ENCODE measurements at regions not wholly inside any gene's neighbourhood (a gene's known extent, or its start where the extent isn't known, plus 50 kb on each side); places are given as distances from the start of the nearest gene placed in this dataset.

DNA sequence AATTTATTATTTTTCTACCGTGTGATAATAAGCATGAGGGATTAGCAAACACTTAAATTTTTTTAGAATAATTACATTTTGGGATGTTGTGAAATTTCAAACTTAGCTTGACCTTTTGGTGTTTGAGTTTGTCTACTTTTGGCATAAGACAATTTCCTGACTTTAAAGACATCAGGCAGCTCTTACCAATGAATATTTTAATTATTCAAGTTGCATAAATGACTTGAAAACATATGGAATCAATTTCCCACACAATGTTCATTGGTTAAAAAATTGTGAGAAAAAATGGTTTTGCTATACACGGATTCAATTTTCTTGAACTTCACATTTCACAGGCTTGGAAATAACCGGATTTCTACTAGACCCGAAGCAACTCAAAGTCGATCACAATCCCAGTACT is 243.4 kb downstream of the IKZF2 start:
- no peaks in the 10 kb centered on the region for H3K4me1 ChIP-seq
- no peaks in the 10 kb centered on the region for H3K27me3 ChIP-seq
- H3K4me3 ChIP-seq: no peak overlapping the region
- 82% methylated on average over 5 of the region's 5 CpGs for WGBS
- TF ChIP-seq POLR2AphosphoS5 (IDR thresholded peaks at IDR 0.05): no peak
- TF ChIP-seq, protein P1, sequence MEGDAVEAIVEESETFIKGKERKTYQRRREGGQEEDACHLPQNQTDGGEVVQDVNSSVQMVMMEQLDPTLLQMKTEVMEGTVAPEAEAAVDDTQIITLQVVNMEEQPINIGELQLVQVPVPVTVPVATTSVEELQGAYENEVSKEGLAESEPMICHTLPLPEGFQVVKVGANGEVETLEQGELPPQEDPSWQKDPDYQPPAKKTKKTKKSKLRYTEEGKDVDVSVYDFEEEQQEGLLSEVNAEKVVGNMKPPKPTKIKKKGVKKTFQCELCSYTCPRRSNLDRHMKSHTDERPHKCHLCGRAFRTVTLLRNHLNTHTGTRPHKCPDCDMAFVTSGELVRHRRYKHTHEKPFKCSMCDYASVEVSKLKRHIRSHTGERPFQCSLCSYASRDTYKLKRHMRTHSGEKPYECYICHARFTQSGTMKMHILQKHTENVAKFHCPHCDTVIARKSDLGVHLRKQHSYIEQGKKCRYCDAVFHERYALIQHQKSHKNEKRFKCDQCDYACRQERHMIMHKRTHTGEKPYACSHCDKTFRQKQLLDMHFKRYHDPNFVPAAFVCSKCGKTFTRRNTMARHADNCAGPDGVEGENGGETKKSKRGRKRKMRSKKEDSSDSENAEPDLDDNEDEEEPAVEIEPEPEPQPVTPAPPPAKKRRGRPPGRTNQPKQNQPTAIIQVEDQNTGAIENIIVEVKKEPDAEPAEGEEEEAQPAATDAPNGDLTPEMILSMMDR (IDR thresholded peaks at IDR 0.05): no peak
- TF ChIP-seq EP300 (IDR thresholded peaks at IDR 0.05): no peak
- TF ChIP-seq POLR2A (IDR thresholded peaks at IDR 0.05; ENCODE audit: low read depth): no peak
- no peaks in the 10 kb centered on the region for H3K36me3 ChIP-seq
- no peak for DNase-seq (ENCODE audit: extremely low spot score)
- no peak overlapping the region for H3K27ac ChIP-seq (replicated peaks in 1 of 4)
- intact Hi-C loops (cut with DNase I): no loop called here
- no peaks in the 10 kb centered on the region for H3K9me3 ChIP-seq

DNA sequence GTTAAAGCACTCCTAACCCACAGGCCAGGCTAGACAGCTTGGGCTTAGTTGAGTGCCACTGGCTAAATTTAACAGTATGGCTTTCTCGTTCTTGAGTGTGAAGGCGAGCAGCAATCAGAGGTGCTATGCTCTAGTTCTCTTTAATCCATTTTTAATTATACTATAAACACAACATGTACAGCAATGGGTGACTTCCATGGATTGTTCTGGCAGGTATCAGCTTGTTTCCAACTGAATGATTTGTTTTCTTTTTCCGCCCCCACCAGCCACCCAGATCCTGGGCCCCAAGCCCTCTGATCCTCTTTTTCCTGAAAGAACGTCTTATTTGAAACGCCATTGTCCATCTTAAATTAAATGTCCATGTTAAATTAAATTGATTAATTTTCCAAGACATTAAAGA is 244.8 kb downstream of the IKZF2 start:
- Histone ChIP-seq H3K36me3 (no peaks in the 10 kb centered on the region), H3K27ac (replicated peaks in 1 of 4) (no peak overlapping the region), H3K4me3 (no peak overlapping the region), H3K9me3 (no peaks in the 10 kb centered on the region), H3K4me1 (no peaks in the 10 kb centered on the region), H3K27me3 (no peaks in the 10 kb centered on the region)
- intact Hi-C loops (cut with DNase I): no loop called here
- no peak for DNase-seq (ENCODE audit: extremely low spot score)
- WGBS: 83% methylated on average over 5 of the region's 5 CpGs
- no peak for TF ChIP-seq EP300 (IDR thresholded peaks at IDR 0.05)
- no peak for TF ChIP-seq POLR2AphosphoS5 (IDR thresholded peaks at IDR 0.05)
- no peak for TF ChIP-seq POLR2A (IDR thresholded peaks at IDR 0.05; ENCODE audit: low read depth)
- TF ChIP-seq, protein P1 (IDR thresholded peaks at IDR 0.05): no peak

DNA sequence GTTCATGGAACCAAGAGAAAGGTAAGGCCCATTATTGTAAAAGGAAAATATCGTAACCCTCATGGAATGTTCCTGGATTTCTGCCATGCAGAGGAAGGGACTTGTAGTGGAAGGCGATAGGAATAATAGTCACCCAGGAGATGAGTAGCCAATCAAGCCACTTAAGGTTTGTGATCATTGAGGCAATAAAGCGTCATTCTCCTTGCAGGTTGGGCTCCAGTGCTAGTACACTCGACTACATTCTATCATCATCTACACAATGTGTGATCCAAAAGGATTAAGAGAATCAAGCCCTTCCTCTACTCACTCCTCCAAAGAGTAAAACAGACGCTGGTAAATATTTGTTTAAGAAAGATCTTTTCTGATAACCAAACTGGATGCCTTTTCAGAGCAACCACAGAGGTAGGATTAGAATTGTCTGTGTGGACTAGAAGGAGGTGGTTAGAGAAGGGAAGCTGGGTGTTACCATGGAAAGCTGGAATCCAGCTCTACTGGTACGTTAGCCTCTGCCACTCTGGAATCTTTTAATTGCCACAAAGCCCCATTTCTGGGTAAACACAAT is 245.7 kb downstream of the IKZF2 start:
- intact Hi-C loops (cut with DNase I): no loop called here

DNA sequence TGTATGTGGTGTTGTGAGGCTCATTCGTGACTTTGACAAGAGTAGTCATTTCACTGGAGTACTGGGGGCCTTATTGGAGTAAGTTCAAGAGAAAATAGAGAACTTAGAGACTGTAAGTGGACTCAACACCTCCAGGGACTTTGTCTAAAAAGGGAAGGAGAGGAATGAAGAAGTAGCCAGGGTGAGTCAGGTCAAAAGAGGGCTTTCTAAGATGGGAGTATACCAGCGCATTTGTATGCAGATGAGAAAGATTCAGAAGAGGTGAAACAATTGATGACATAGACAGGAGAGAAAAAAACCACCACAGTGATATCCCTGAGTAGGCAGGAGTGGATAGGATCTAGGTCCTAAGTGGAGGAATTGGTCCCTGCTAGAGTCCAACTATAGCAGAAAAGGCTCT is 246.8 kb downstream of the IKZF2 start:
- intact Hi-C loops (cut with DNase I): no loop called here

More for the DNA sequence above, 245.7 kb downstream of the IKZF2 start:
- H3K9me3 ChIP-seq: no peaks in the 10 kb centered on the region
- DNase-seq (ENCODE audit: extremely low spot score): no peak
- no peaks in the 10 kb centered on the region for H3K36me3 ChIP-seq
- H3K27ac ChIP-seq (replicated peaks in 1 of 4): no peak overlapping the region
- H3K4me3 ChIP-seq: no peak overlapping the region
- peaks cover 0 to 6% (median 4%) of the 10 kb centered on the region in 4 donors for H3K4me1 ChIP-seq
- 71% methylated on average over 6 of the region's 6 CpGs for WGBS
- no peaks in the 10 kb centered on the region for H3K27me3 ChIP-seq
- TF ChIP-seq EP300 (IDR thresholded peaks at IDR 0.05) (no peak), POLR2AphosphoS5 (IDR thresholded peaks at IDR 0.05) (no peak), POLR2A (IDR thresholded peaks at IDR 0.05; ENCODE audit: low read depth) (no peak)
- TF ChIP-seq, protein P1 (IDR thresholded peaks at IDR 0.05): no peak

More for the DNA sequence above, 246.8 kb downstream of the IKZF2 start:
- Histone ChIP-seq H3K36me3 (no peaks in the 10 kb centered on the region), H3K4me1 (peaks cover 0 to 13% (median 10%) of the 10 kb centered on the region in 4 donors), H3K4me3 (no peak overlapping the region), H3K27ac (replicated peaks in 1 of 4) (no peak overlapping the region), H3K27me3 (no peaks in the 10 kb centered on the region), H3K9me3 (no peaks in the 10 kb centered on the region)
- no peak for TF ChIP-seq POLR2AphosphoS5 (IDR thresholded peaks at IDR 0.05)
- no peak for TF ChIP-seq EP300 (IDR thresholded peaks at IDR 0.05)
- no peak for TF ChIP-seq POLR2A (IDR thresholded peaks at IDR 0.05; ENCODE audit: low read depth)
- TF ChIP-seq, protein P1 (IDR thresholded peaks at IDR 0.05): no peak
- WGBS: 81% methylated on average over 2 of the region's 2 CpGs
- DNase-seq (ENCODE audit: extremely low spot score): no peak
